SJSA1 (cell line): ENCODE measurements at regions not wholly inside any gene's neighbourhood (a gene's known extent, or its start where the extent isn't known, plus 50 kb on each side); places are given as distances from the start of the nearest gene placed in this dataset.

ENCODE experiments used
- DNase-seq, 2 experiments: peaks; one replicate each; pipeline ENCODE4 v3.0.0-alpha.2; 2015 to 2020; ENCODE audit warnings: low spot score in 2 of 2, low read depth in 1 of 2
- H3K27ac ChIP-seq: fragments of 250-450 bp; sonication (Bioruptor Pico); 2 replicates; pipeline ENCODE4 v1.5.1; 2020; ENCODE audit warnings: mild to moderate bottlenecking, moderate library complexity
- H3K27me3 ChIP-seq: fragments of 250-450 bp; sonication (Bioruptor Pico); replicated peaks from 2 replicates; pipeline ENCODE4 v1.5.1; 2020; ENCODE audit warnings: mild to moderate bottlenecking, moderate library complexity
- H3K36me3 ChIP-seq: fragments of 250-450 bp; sonication (Bioruptor Pico); 2 replicates; pipeline ENCODE4 v1.5.1; 2020; ENCODE audit warnings: mild to moderate bottlenecking
- H3K4me1 ChIP-seq: fragments of 250-450 bp; sonication (Bioruptor Pico); replicated peaks from 2 replicates; pipeline ENCODE4 v1.6.1; 2021; ENCODE audit warnings: mild to moderate bottlenecking
- H3K4me3 ChIP-seq: fragments of 250-450 bp; sonication (Bioruptor Pico); 2 replicates; pipeline ENCODE4 v1.5.1; 2020; ENCODE audit warnings: mild to moderate bottlenecking
- H3K9me3 ChIP-seq: fragments of 250-450 bp; sonication (Bioruptor Pico); replicated peaks from 2 replicates; pipeline ENCODE4 v1.5.1; 2020; ENCODE audit warnings: mild to moderate bottlenecking

GRCh38 chr9:13481274-13481673, 201.8 kb upstream of the MPDZ start:
- Histone ChIP-seq H3K4me3 (no peak overlapping the region), H3K36me3 (no peaks in the 10 kb centered on the region), H3K27ac (no peak overlapping the region), H3K9me3 (no peaks in the 10 kb centered on the region), H3K4me1 (no peaks in the 10 kb centered on the region), H3K27me3 (no peaks in the 10 kb centered on the region)
- DNase-seq = no peak

- no peaks in the 10 kb centered on the region for H3K9me3 ChIP-seq
- no peak overlapping the region for H3K4me3 ChIP-seq
- no peaks in the 10 kb centered on the region for H3K4me1 ChIP-seq
- no peak overlapping the region for H3K27ac ChIP-seq
- no peaks in the 10 kb centered on the region for H3K36me3 ChIP-seq
- no peak for DNase-seq
- H3K27me3 ChIP-seq = no peaks in the 10 kb centered on the region
Measured at GRCh38 chr9:13480693-13481092, 201.2 kb upstream of the MPDZ start.

- Histone ChIP-seq H3K27ac (no peak overlapping the region), H3K27me3 (no peaks in the 10 kb centered on the region), H3K9me3 (no peaks in the 10 kb centered on the region), H3K4me3 (no peak overlapping the region), H3K4me1 (no peaks in the 10 kb centered on the region), H3K36me3 (no peaks in the 10 kb centered on the region)
- DNase-seq = no peak
Measured at GRCh38 chr9:13479096-13479495, 199.6 kb upstream of the MPDZ start.

GRCh38 chr9:13478639-13479038, 199.1 kb upstream of the MPDZ start:
- Histone ChIP-seq H3K36me3 (no peaks in the 10 kb centered on the region), H3K27ac (no peak overlapping the region), H3K4me3 (no peak overlapping the region), H3K9me3 (no peaks in the 10 kb centered on the region), H3K27me3 (no peaks in the 10 kb centered on the region), H3K4me1 (no peaks in the 10 kb centered on the region)
- DNase-seq = no peak

- no peak for DNase-seq
- H3K9me3 ChIP-seq = no peaks in the 10 kb centered on the region
- no peaks in the 10 kb centered on the region for H3K27me3 ChIP-seq
- H3K36me3 ChIP-seq = no peaks in the 10 kb centered on the region
- H3K4me1 ChIP-seq = no peaks in the 10 kb centered on the region
- no peak overlapping the region for H3K4me3 ChIP-seq
- no peak overlapping the region for H3K27ac ChIP-seq
Measured at GRCh38 chr9:13478160-13478559, 198.7 kb upstream of the MPDZ start.

DNA sequence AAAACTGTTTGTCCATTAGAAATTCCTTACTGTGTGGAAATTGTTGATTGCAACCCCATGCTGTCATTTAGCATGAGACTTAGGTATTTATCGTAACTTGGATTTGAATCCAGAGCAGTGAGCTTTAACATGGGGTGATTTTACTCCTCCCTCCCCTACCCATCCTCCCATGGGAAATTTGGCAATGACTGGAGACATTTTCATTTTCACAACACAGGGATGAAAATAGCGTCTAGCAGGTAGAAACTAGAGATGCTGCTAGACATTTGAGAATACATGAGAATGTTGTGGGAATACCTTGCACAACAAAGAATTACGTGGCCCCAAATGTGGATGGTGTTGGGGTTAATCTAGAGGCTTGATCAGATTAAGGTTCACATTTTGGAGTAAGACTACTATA, 191.3 kb upstream of the MPDZ start:
- Histone ChIP-seq H3K36me3 (no peaks in the 10 kb centered on the region), H3K9me3 (no peaks in the 10 kb centered on the region), H3K4me3 (no peak overlapping the region), H3K27me3 (no peaks in the 10 kb centered on the region), H3K27ac (no peak overlapping the region), H3K4me1 (no peaks in the 10 kb centered on the region)
- no peak for DNase-seq

GRCh38 chr9:13467157-13467556, 187.7 kb upstream of the MPDZ start:
- no peak for DNase-seq
- Histone ChIP-seq H3K27ac (no peak overlapping the region), H3K4me1 (no peaks in the 10 kb centered on the region), H3K4me3 (no peak overlapping the region), H3K9me3 (no peaks in the 10 kb centered on the region), H3K27me3 (no peaks in the 10 kb centered on the region), H3K36me3 (no peaks in the 10 kb centered on the region)

DNA sequence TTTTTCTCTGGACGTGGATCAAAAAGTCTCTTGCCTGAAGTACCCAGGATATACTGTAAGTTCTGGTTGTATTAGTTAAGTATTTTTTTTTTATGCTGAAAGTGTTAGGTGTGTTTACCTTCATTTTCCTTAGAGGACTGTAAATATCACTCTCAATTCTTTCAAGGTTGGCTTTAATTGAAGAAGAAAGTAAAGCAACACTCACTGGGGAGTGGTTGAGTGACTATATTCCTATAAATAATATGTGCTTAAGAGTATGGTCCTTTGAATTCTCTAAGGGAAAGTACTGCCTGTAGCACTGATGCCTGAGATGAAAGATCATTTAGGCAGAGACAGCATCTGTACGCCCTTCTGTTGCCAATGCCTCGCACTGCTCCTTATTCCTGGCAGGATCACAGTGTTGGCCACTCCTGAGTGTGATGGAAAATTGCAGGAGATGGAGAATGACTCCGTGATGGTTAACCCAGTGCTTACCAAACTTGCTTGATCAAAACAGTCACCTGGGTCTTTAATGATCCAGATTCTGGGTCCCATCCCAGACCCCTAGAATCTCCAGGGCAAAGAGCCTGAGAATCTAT, 182.0 kb upstream of the MPDZ start:
- Histone ChIP-seq H3K27ac (no peak overlapping the region), H3K4me3 (no peak overlapping the region), H3K4me1 (no peaks in the 10 kb centered on the region), H3K36me3 (no peaks in the 10 kb centered on the region), H3K27me3 (no peaks in the 10 kb centered on the region), H3K9me3 (no peaks in the 10 kb centered on the region)
- DNase-seq = no peak

GRCh38 chr9:13459071-13459470, 179.6 kb upstream of the MPDZ start:
- Histone ChIP-seq H3K36me3 (no peaks in the 10 kb centered on the region), H3K4me1 (no peaks in the 10 kb centered on the region), H3K9me3 (no peaks in the 10 kb centered on the region), H3K4me3 (no peak overlapping the region), H3K27ac (no peak overlapping the region), H3K27me3 (no peaks in the 10 kb centered on the region)
- no peak for DNase-seq

DNA sequence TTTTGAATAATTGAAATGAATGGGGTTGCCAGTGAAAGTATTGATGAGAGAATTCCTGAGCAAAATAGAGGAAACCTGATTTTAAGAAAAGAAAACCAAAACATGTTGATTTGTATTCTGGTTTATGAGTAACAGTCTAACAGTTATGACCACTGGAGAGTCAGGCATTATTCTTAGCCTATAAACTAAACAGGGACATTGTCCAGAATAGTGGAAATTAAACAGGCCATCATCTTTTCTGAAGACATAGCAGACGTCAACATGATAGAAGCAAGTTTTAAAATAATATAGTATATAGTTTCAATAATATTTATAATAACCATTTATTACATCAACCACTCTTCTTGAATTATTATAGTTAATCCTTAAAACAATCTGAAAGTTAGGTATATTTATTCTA, 178.3 kb upstream of the MPDZ start:
- no peaks in the 10 kb centered on the region for H3K4me1 ChIP-seq
- H3K27ac ChIP-seq = no peak overlapping the region
- DNase-seq = no peak
- no peaks in the 10 kb centered on the region for H3K27me3 ChIP-seq
- H3K4me3 ChIP-seq = no peak overlapping the region
- H3K9me3 ChIP-seq = no peaks in the 10 kb centered on the region
- no peaks in the 10 kb centered on the region for H3K36me3 ChIP-seq

GRCh38 chr9:13450723-13451122, 171.2 kb upstream of the MPDZ start:
- Histone ChIP-seq H3K4me3 (no peak overlapping the region), H3K9me3 (no peaks in the 10 kb centered on the region), H3K4me1 (no peaks in the 10 kb centered on the region), H3K36me3 (no peaks in the 10 kb centered on the region), H3K27me3 (no peaks in the 10 kb centered on the region), H3K27ac (no peak overlapping the region)
- DNase-seq = no peak

GRCh38 chr9:13448482-13448881, 169.0 kb upstream of the MPDZ start:
- no peaks in the 10 kb centered on the region for H3K36me3 ChIP-seq
- H3K9me3 ChIP-seq = no peaks in the 10 kb centered on the region
- H3K4me3 ChIP-seq = no peak overlapping the region
- DNase-seq = no peak
- H3K27me3 ChIP-seq = no peaks in the 10 kb centered on the region
- H3K4me1 ChIP-seq = no peaks in the 10 kb centered on the region
- no peak overlapping the region for H3K27ac ChIP-seq

GRCh38 chr9:13447843-13448422, 168.4 kb upstream of the MPDZ start:
- no peaks in the 10 kb centered on the region for H3K9me3 ChIP-seq
- H3K27me3 ChIP-seq = no peaks in the 10 kb centered on the region
- H3K27ac ChIP-seq = no peak overlapping the region
- H3K4me3 ChIP-seq = no peak overlapping the region
- DNase-seq = no peak
- H3K36me3 ChIP-seq = no peaks in the 10 kb centered on the region
- H3K4me1 ChIP-seq = no peaks in the 10 kb centered on the region

- H3K4me3 ChIP-seq = no peak overlapping the region
- H3K27me3 ChIP-seq = no peaks in the 10 kb centered on the region
- H3K36me3 ChIP-seq = no peaks in the 10 kb centered on the region
- H3K27ac ChIP-seq = no peak overlapping the region
- DNase-seq = no peak
- no peaks in the 10 kb centered on the region for H3K9me3 ChIP-seq
- H3K4me1 ChIP-seq = no peaks in the 10 kb centered on the region
Measured at GRCh38 chr9:13446938-13447842, 167.7 kb upstream of the MPDZ start.
